ENCODE measurements at regions not wholly inside any gene's neighbourhood (a gene's known extent, or its start where the extent isn't known, plus 50 kb on each side); places are given as distances from the start of the nearest gene placed in this dataset.
"Not testable (repeated sequence)": the region's sequence is repeated elsewhere in the genome, so short reads cannot be mapped to it uniquely, and the experiment has no call there.

GRCh38 chr5:38134810-38135209, 123.5 kb upstream of the EGFLAM start:
- TF ChIP-seq ZFX (IDR thresholded peaks at IDR 0.05; ENCODE audit: borderline replicate concordance), result no peak
- TF ChIP-seq, protein P1, sequence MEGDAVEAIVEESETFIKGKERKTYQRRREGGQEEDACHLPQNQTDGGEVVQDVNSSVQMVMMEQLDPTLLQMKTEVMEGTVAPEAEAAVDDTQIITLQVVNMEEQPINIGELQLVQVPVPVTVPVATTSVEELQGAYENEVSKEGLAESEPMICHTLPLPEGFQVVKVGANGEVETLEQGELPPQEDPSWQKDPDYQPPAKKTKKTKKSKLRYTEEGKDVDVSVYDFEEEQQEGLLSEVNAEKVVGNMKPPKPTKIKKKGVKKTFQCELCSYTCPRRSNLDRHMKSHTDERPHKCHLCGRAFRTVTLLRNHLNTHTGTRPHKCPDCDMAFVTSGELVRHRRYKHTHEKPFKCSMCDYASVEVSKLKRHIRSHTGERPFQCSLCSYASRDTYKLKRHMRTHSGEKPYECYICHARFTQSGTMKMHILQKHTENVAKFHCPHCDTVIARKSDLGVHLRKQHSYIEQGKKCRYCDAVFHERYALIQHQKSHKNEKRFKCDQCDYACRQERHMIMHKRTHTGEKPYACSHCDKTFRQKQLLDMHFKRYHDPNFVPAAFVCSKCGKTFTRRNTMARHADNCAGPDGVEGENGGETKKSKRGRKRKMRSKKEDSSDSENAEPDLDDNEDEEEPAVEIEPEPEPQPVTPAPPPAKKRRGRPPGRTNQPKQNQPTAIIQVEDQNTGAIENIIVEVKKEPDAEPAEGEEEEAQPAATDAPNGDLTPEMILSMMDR (IDR thresholded peaks at IDR 0.05), result no peak
- no peak overlapping the region for H3K27ac ChIP-seq

DNA sequence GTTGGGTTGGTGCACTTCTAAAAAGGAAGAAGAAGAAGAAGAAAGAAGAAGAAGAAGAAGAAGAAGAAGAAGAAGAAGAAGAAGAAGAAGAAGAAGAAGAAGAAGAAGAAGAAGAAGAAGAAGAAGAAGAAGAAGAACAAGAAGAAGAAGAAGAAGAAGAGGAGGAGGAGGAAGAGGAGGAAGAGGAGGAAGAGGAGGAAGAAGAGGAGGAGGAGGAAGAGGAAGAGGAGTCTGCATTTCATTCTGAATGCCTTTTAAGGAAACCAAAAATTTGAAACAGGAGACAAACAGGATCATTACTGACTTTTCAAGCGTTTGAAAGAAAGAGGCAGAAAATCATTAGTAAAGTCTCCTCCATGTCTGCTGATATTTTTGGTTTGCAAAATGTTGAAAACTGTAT, 124.1 kb upstream of the EGFLAM start:
- not testable (repeated sequence) for H3K27ac ChIP-seq

- H3K27ac ChIP-seq, result no peak overlapping the region
- TF ChIP-seq ZFX (IDR thresholded peaks at IDR 0.05; ENCODE audit: borderline replicate concordance), result no peak
- TF ChIP-seq, protein P1 (IDR thresholded peaks at IDR 0.05), result no peak
Observed at GRCh38 chr5:38131686-38132085, 126.7 kb upstream of the EGFLAM start.

GRCh38 chr5:38124321-38124720, 134.0 kb upstream of the EGFLAM start:
- TF ChIP-seq ZFX (IDR thresholded peaks at IDR 0.05; ENCODE audit: borderline replicate concordance), result no peak
- TF ChIP-seq, protein P1 (IDR thresholded peaks at IDR 0.05), result no peak
- H3K27ac ChIP-seq, result no peak overlapping the region

DNA sequence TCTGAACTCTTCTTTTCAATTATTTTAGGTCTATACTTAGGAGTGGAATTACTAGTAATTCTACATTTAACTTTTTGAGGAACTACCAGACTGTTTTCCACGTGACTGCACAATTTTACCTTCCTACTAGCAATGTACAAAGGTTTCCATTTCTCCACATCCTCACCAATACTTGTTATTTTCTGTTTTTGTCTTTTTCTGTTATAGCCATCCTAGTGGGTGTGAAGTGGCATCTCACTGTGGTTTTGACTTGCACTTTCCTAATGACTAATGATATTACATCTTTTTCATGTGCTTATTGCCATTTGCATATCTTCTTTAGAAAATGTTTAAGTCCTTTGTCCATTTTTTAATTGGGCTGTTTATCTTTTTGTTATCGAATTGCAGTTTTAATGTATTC, 136.9 kb upstream of the EGFLAM start:
- no peak overlapping the region for H3K27ac ChIP-seq
- TF ChIP-seq, protein P1 (IDR thresholded peaks at IDR 0.05), result no peak
- no peak for TF ChIP-seq ZFX (IDR thresholded peaks at IDR 0.05; ENCODE audit: borderline replicate concordance)

- H3K27ac ChIP-seq, result no peak overlapping the region
- TF ChIP-seq ZFX (IDR thresholded peaks at IDR 0.05; ENCODE audit: borderline replicate concordance), result no peak
- TF ChIP-seq, protein P1 (IDR thresholded peaks at IDR 0.05), result no peak
Observed at GRCh38 chr5:38119836-38120235, 138.5 kb upstream of the EGFLAM start.

- no peak overlapping the region for H3K27ac ChIP-seq
- TF ChIP-seq ZFX (IDR thresholded peaks at IDR 0.05; ENCODE audit: borderline replicate concordance), result no peak
- TF ChIP-seq, protein P1 (IDR thresholded peaks at IDR 0.05), result no peak
Observed at GRCh38 chr5:38117784-38118479, 140.4 kb upstream of the EGFLAM start.

DNA sequence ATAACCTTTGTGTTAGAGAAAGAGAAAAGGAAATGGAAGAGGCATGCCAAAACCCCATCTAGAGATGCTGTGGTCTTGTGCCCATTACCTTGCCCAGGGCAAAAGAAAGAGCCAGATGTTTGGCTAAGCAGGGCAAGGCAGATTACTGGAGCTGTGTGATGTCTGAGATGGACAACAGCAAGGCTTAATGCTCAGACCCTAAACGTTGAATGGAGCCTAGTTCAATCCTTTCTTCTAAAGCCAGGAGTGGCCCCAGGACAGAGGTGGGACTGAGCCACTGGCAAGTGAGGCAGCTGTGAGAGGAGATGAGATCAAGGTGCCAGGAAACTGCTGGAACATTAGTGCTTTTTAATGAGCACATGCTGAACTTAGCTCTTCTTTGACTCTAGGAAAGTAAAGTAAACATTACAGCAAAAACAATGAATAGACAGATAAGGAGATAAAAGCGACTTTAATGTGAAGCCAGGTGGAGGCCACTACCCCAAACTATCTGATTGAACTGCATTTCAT, 143.0 kb upstream of the EGFLAM start:
- no peak overlapping the region for H3K27ac ChIP-seq
- no peak for TF ChIP-seq ZFX (IDR thresholded peaks at IDR 0.05; ENCODE audit: borderline replicate concordance)
- TF ChIP-seq, protein P1 (IDR thresholded peaks at IDR 0.05), result no peak

All from 22Rv1 (cell line).